ENCODE measurements at regions not wholly inside any gene's neighbourhood (a gene's known extent, or its start where the extent isn't known, plus 50 kb on each side); places are given as distances from the start of the nearest gene placed in this dataset.

- no peak for TF ChIP-seq MGA (IDR thresholded peaks at IDR 0.05)
- no peak for TF ChIP-seq MYC (IDR thresholded peaks at IDR 0.05; ENCODE audit: low read depth, low read length)
- TF ChIP-seq MYC (CRISPR knock-in tag; IDR thresholded peaks at IDR 0.05; ENCODE audit: borderline replicate concordance, low read depth): no peak
- TF ChIP-seq U2AF1 (optimal IDR thresholded peaks at IDR 0.05; ENCODE audit: low read depth, low read length): no peak
- TF ChIP-seq CXXC5 (CRISPR knock-in tag; IDR thresholded peaks at IDR 0.05): no peak
Measured at GRCh38 chr1:191533254-191533653, 625.0 kb upstream of the RGS18 start (continued).
